ENCODE measurements at regions not wholly inside any gene's neighbourhood (a gene's known extent, or its start where the extent isn't known, plus 50 kb on each side); places are given as distances from the start of the nearest gene placed in this dataset.

DNA sequence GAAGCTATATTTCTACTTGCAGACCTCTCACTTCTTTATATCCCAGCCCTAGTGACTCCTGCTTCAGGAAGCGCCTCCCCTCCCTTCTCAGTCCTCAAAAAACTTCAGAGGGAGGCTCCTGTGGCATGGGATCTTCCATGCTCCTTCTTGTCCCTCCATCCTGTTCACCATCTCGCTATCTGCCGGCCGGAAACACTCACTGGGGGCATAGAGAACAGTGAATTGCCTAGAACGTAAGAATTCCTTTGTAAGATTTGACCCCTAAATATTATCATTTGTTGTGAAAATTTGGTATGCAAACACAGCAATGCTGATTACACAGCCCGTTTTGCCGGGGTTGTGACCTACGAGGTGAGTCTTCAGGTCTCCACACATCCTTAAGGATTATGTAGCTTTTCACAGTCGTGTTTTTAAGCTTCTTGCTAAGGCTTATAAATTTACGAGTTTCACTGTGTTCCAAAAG, 218.7 kb upstream of the ATP10A start:
- TF ChIP-seq, protein P1, sequence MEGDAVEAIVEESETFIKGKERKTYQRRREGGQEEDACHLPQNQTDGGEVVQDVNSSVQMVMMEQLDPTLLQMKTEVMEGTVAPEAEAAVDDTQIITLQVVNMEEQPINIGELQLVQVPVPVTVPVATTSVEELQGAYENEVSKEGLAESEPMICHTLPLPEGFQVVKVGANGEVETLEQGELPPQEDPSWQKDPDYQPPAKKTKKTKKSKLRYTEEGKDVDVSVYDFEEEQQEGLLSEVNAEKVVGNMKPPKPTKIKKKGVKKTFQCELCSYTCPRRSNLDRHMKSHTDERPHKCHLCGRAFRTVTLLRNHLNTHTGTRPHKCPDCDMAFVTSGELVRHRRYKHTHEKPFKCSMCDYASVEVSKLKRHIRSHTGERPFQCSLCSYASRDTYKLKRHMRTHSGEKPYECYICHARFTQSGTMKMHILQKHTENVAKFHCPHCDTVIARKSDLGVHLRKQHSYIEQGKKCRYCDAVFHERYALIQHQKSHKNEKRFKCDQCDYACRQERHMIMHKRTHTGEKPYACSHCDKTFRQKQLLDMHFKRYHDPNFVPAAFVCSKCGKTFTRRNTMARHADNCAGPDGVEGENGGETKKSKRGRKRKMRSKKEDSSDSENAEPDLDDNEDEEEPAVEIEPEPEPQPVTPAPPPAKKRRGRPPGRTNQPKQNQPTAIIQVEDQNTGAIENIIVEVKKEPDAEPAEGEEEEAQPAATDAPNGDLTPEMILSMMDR (IDR thresholded peaks at IDR 0.05), result no peak
- no peak for TF ChIP-seq POLR2A (IDR thresholded peaks at IDR 0.05)
